ENCODE measurements at regions not wholly inside any gene's neighbourhood (a gene's known extent, or its start where the extent isn't known, plus 50 kb on each side); places are given as distances from the start of the nearest gene placed in this dataset.

GRCh38 chr1:229756666-229757065 lies 130.6 kb downstream of the URB2 start:
- TF ChIP-seq GATA2 (IDR thresholded peaks at IDR 0.05; ENCODE audit: low read depth, low read length) (no peak), GATA3 (IDR thresholded peaks at IDR 0.05; ENCODE audit: low read depth, low read length) (no peak)
